Transverse colon (tissue), 4 donors: ENCODE measurements at regions not wholly inside any gene's neighbourhood (a gene's known extent, or its start where the extent isn't known, plus 50 kb on each side); places are given as distances from the start of the nearest gene placed in this dataset.

Source experiments
- DNase-seq: peaks from one replicate; pipeline ENCODE4 v3.0.0-alpha.2; 2019
- H3K27ac ChIP-seq, 4 donors: fragments of 200-600 bp; sonication (generic); 2 replicates each; pipeline ENCODE4 v1.5.1; 2016 to 2018; ENCODE audit warnings: inconsistent platforms in 4 of 4
- H3K27me3 ChIP-seq: fragments of 200-600 bp; sonication (generic); 2 replicates; pipeline ENCODE4 v1.5.1; 2017; ENCODE audit warnings: inconsistent platforms
- H3K36me3 ChIP-seq, 4 donors: fragments of 200-600 bp; sonication (generic); 2 replicates each; pipeline ENCODE4 v1.5.1; 2017 to 2019; ENCODE audit warnings: inconsistent platforms in 4 of 4
- H3K4me1 ChIP-seq, 4 donors: fragments of 200-600 bp; sonication (generic); 2 replicates each; pipeline ENCODE4 v1.5.1; 2017 to 2020; ENCODE audit warnings: inconsistent platforms in 4 of 4
- H3K4me3 ChIP-seq, 4 donors: fragments of 200-600 bp; sonication (generic); 1 replicate in 1 of 4; 2 replicates in 3 of 4; pipeline versions ENCODE4 v1.5.1 to v1.6.1; 2017 to 2019; ENCODE audit warnings: inconsistent platforms in 4 of 4
- H3K9me3 ChIP-seq, 2 donors: fragments of 200-600 bp; sonication (generic); 2 replicates each; pipeline ENCODE4 v1.5.1; 2017 to 2019; ENCODE audit warnings: inconsistent platforms in 2 of 2
- CTCF ChIP-seq, 5 experiments: fragments of 200-600 bp in 3 of 5; fragments of 450-650 bp in 2 of 5; sonication (generic) in 3 of 5; IDR thresholded peaks; 1 replicate in 2 of 5; 2 replicates in 3 of 5; pipeline ENCODE4 v1.5.1; 2016 to 2017; ENCODE audit warnings: antibody characterized with exemption in 5 of 5, inconsistent platforms in 3 of 5, mild to moderate bottlenecking in 2 of 5, moderate library complexity in 1 of 5
- EP300 ChIP-seq: sonication (generic); formaldehyde crosslinking; IDR thresholded peaks from one replicate; pipeline ENCODE4 v1.6.1; 2017; ENCODE audit warnings: antibody characterized with exemption, low read depth
- POLR2A ChIP-seq: fragments of 450-650 bp; IDR thresholded peaks from one replicate; pipeline ENCODE4 v1.6.1; 2016; ENCODE audit warnings: antibody characterized with exemption, mild to moderate bottlenecking, moderate library complexity
- POLR2AphosphoS5 ChIP-seq, 3 donors: sonication (generic); formaldehyde crosslinking; IDR thresholded peaks; one replicate each; pipeline ENCODE4 v1.6.1; 2016; ENCODE audit warnings: antibody characterized with exemption in 3 of 3
- WGBS, 2 donors: methylation state at CpG; one replicate each; pipeline ENCODE4 v1.1.5; 2018; ENCODE audit warnings: low coverage in 1 of 2; 5-methylcytosine and 5-hydroxymethylcytosine counted together
- in situ Hi-C, 4 donors: fragments of 200-750 bp; cut with MboI; loops; one replicate each; pipeline versions ENCODE4 v1.15.0 to v1.15.1; 2017; ENCODE audit warnings: low sequenced_read_pairs in 3 of 4, low pct_ligation_motif_present in 1 of 4, low pct_unique_long_range_greater_than_20kb in 1 of 4
- intact Hi-C: fragments of 100-400 bp; cut with DNase I; formaldehyde crosslinking; loops from one replicate; pipeline ENCODE4 v1.15.1; 2023; ENCODE audit warnings: low total_unique reads

- in situ Hi-C loops, result no loop called here
- 97% methylated on average over 8 of the region's 8 CpGs; no CpG with 5 or more reads in 1 of the 2 donors for WGBS, 2 donors
- DNase-seq, result no peak
These were observed 860.8 kb downstream of the BCL11B start for GRCh38 chr14:98411154-98411553.

GRCh38 chr14:98412431-98412830 lies 859.6 kb downstream of the BCL11B start:
- Histone ChIP-seq H3K9me3 (no peaks in the 10 kb centered on the region), H3K4me3 (no peak overlapping the region), H3K36me3 (no peaks in the 10 kb centered on the region), H3K27me3 (no peaks in the 10 kb centered on the region), H3K4me1 (no peaks in the 10 kb centered on the region), H3K27ac (no peak overlapping the region)
- DNase-seq, result no peak
- TF ChIP-seq EP300 (no peak), POLR2A (no peak), CTCF (IDR thresholded peaks at IDR 0.05) (no peak), POLR2AphosphoS5 (IDR thresholded peaks at IDR 0.05) (no peak)
- WGBS, 2 donors, result 83 to 90% methylated on average over 2 of the region's 2 CpGs
- intact Hi-C loops (no loop called here), in situ Hi-C loops (no loop called here)

More at GRCh38 chr14:98411154-98411553, 860.8 kb downstream of the BCL11B start:
- TF ChIP-seq CTCF (IDR thresholded peaks at IDR 0.05), result no peak
- TF ChIP-seq POLR2AphosphoS5 (IDR thresholded peaks at IDR 0.05), result no peak
- TF ChIP-seq EP300, result no peak
- no peak for TF ChIP-seq POLR2A
- no peaks in the 10 kb centered on the region for H3K9me3 ChIP-seq
- intact Hi-C loops, result no loop called here
- no peaks in the 10 kb centered on the region for H3K27me3 ChIP-seq
- no peak overlapping the region for H3K4me3 ChIP-seq
- no peaks in the 10 kb centered on the region for H3K36me3 ChIP-seq
- no peaks in the 10 kb centered on the region for H3K4me1 ChIP-seq
- no peak overlapping the region for H3K27ac ChIP-seq

GRCh38 chr14:98415766-98416165 lies 856.2 kb downstream of the BCL11B start:
- no peak for DNase-seq
- intact Hi-C loops (no loop called here), in situ Hi-C loops (no loop called here)
- Histone ChIP-seq H3K4me1 (no peaks in the 10 kb centered on the region), H3K36me3 (no peaks in the 10 kb centered on the region), H3K4me3 (no peak overlapping the region), H3K9me3 (no peaks in the 10 kb centered on the region), H3K27ac (no peak overlapping the region), H3K27me3 (peaks cover 2% of the 10 kb centered on the region)
- no peak for TF ChIP-seq POLR2A
- no peak for TF ChIP-seq EP300
- no peak for TF ChIP-seq CTCF (IDR thresholded peaks at IDR 0.05)
- no peak for TF ChIP-seq POLR2AphosphoS5 (IDR thresholded peaks at IDR 0.05)
- WGBS, 2 donors, result 73 to 80% methylated on average over 5 to 6 of the region's 6 CpGs

- Histone ChIP-seq H3K27me3 (peaks cover 2% of the 10 kb centered on the region), H3K4me1 (no peaks in the 10 kb centered on the region), H3K4me3 (no peak overlapping the region), H3K27ac (no peak overlapping the region), H3K36me3 (no peaks in the 10 kb centered on the region), H3K9me3 (no peaks in the 10 kb centered on the region)
- in situ Hi-C loops (no loop called here), intact Hi-C loops (no loop called here)
- no peak for DNase-seq
- 82 to 94% methylated on average over 8 to 15 of the region's 15 CpGs for WGBS, 2 donors
- TF ChIP-seq POLR2AphosphoS5 (IDR thresholded peaks at IDR 0.05), result no peak
- TF ChIP-seq EP300, result no peak
- no peak for TF ChIP-seq POLR2A
- no peak for TF ChIP-seq CTCF (IDR thresholded peaks at IDR 0.05)
These were observed 855.0 kb downstream of the BCL11B start for GRCh38 chr14:98417001-98417400.
